ENCODE measurements at regions not wholly inside any gene's neighbourhood (a gene's known extent, or its start where the extent isn't known, plus 50 kb on each side); places are given as distances from the start of the nearest gene placed in this dataset.

GRCh38 chr4:147064856-147065255 lies 119.2 kb upstream of the TTC29 start:
- Histone ChIP-seq H3K9ac (ENCODE audit: insufficient read depth in 1 of 2, low read depth in 2 of 2, low read length in 2 of 2) (no peak overlapping the region), H3K27ac (ENCODE audit: extremely low read depth, low read depth, low read length) (no peak overlapping the region), H3K4me1 (replicated peaks in 1 of 2; ENCODE audit: control insufficient read depth in 2 of 2, insufficient read depth in 2 of 2, low read length in 2 of 2) (no peaks in the 10 kb centered on the region), H3K9me3 (replicated peaks; ENCODE audit: control insufficient read depth, insufficient read depth, low read depth, low read length) (no peaks in the 10 kb centered on the region), H2AFZ (ENCODE audit: low read depth, low read length) (no peak overlapping the region), H3K4me3 (no peak overlapping the region), H3K4me2 (ENCODE audit: insufficient read depth, low read length) (no peak overlapping the region), H3K27me3 (ENCODE audit: control insufficient read depth in 2 of 2, insufficient read depth in 2 of 2, low read length in 2 of 2) (no peaks in the 10 kb centered on the region), H3K36me3 (ENCODE audit: control insufficient read depth, insufficient read depth, low read length) (no peaks in the 10 kb centered on the region), H3K79me2 (ENCODE audit: control insufficient read depth, insufficient read depth, low read length) (no peaks in the 10 kb centered on the region), H3K9me1 (ENCODE audit: control insufficient read depth, insufficient read depth, low read length) (no peaks in the 10 kb centered on the region), H4K20me1 (replicated peaks; ENCODE audit: control insufficient read depth, insufficient read depth, low read length) (no peaks in the 10 kb centered on the region)
- in situ Hi-C loops (cut with MboI) (no loop called here), intact Hi-C loops (cut with micrococcal nuclease) (no loop called here)
- TF ChIP-seq NR2C2 (CRISPR knock-in tag; IDR thresholded peaks at IDR 0.05) (no peak), NR2C2 (tag; IDR thresholded peaks at IDR 0.05) (no peak), SNAPC5 (CRISPR knock-in tag; IDR thresholded peaks at IDR 0.05) (no peak), MXD1 (CRISPR knock-in tag; IDR thresholded peaks at IDR 0.05; ENCODE audit: borderline replicate concordance, poor library complexity, severe bottlenecking) (no peak), POLR2AphosphoS2 (IDR thresholded peaks at IDR 0.05; ENCODE audit: low read length) (no peak), CHD1 (IDR thresholded peaks at IDR 0.05; ENCODE audit: low read length) (no peak), NONO (IDR thresholded peaks at IDR 0.05; ENCODE audit: low read depth in 2 of 2, low read length in 1 of 2) (no peak)
- no TSS peak for BruUV-seq (replicated peaks)
- DNase-seq (ENCODE audit: extremely low read depth in 1 of 4, low spot score in 3 of 4) (no peak), FAIRE-seq (no peak), ATAC-seq (no peak)
- ChIA-PET POLR2A (no interaction called here), CTCF (ENCODE audit: low intra/inter-chr PET ratio) (no interaction called here)
- WGBS (ENCODE audit: insufficient coverage, low coverage, missing lambda C conversion rate) = 0% methylated on average over 5 of the region's 5 CpGs
